ENCODE measurements at regions not wholly inside any gene's neighbourhood (a gene's known extent, or its start where the extent isn't known, plus 50 kb on each side); places are given as distances from the start of the nearest gene placed in this dataset.

DNA sequence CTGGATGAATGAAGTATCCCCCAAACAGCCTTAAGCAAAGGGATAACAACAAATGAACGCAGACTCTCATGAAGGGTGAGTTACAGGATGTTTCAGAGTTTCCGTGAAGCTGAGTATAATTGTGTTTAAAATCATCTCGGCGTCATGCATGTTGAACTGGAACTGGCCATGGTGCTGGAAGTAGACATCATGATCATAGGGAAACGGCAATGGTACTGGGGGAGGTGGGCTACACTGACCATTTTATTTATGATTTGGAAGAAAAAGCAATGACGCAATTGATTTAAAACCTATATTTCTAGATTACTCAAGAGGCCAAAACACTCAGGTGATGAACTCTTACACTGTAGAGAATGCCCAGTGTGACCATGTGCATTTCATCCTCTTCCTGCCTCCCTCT, 387.9 kb upstream of the MYT1L start:
- TF ChIP-seq, protein P1, sequence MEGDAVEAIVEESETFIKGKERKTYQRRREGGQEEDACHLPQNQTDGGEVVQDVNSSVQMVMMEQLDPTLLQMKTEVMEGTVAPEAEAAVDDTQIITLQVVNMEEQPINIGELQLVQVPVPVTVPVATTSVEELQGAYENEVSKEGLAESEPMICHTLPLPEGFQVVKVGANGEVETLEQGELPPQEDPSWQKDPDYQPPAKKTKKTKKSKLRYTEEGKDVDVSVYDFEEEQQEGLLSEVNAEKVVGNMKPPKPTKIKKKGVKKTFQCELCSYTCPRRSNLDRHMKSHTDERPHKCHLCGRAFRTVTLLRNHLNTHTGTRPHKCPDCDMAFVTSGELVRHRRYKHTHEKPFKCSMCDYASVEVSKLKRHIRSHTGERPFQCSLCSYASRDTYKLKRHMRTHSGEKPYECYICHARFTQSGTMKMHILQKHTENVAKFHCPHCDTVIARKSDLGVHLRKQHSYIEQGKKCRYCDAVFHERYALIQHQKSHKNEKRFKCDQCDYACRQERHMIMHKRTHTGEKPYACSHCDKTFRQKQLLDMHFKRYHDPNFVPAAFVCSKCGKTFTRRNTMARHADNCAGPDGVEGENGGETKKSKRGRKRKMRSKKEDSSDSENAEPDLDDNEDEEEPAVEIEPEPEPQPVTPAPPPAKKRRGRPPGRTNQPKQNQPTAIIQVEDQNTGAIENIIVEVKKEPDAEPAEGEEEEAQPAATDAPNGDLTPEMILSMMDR (conservative IDR thresholded peaks at IDR 0.05; ENCODE audit: low read length): no peak
- DNase-seq (ENCODE audit: low read depth): no peak
- no peak overlapping the region for H3K4me3 ChIP-seq (ENCODE audit: low read length)

GRCh38 chr2:2717406-2717805, 386.3 kb upstream of the MYT1L start:
- H3K4me3 ChIP-seq (ENCODE audit: low read length): no peak overlapping the region
- TF ChIP-seq, protein P1 (conservative IDR thresholded peaks at IDR 0.05; ENCODE audit: low read length): no peak
- DNase-seq (ENCODE audit: low read depth): no peak

DNA sequence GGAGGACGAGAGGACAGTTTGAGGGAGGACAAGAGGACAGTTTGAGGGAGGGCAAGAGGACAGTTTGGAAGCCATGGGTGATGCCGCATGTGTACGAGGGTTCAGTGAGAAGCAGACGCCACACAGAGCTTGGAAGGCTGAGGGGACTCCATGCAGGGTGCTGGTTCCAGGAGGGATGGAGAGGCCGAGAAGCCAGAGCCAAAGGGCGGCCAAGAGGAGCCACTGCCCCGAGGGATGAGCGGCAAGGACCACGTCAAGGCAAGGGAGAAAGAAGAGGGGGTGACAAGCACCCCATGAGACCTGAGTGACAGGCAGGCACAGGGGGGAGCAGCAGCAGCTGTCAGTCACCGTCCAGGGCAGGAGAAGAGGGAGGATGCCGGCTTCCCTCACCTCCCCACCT, 385.7 kb upstream of the MYT1L start:
- DNase-seq (ENCODE audit: low read depth): no peak
- H3K4me3 ChIP-seq (ENCODE audit: low read length): no peak overlapping the region

DNA sequence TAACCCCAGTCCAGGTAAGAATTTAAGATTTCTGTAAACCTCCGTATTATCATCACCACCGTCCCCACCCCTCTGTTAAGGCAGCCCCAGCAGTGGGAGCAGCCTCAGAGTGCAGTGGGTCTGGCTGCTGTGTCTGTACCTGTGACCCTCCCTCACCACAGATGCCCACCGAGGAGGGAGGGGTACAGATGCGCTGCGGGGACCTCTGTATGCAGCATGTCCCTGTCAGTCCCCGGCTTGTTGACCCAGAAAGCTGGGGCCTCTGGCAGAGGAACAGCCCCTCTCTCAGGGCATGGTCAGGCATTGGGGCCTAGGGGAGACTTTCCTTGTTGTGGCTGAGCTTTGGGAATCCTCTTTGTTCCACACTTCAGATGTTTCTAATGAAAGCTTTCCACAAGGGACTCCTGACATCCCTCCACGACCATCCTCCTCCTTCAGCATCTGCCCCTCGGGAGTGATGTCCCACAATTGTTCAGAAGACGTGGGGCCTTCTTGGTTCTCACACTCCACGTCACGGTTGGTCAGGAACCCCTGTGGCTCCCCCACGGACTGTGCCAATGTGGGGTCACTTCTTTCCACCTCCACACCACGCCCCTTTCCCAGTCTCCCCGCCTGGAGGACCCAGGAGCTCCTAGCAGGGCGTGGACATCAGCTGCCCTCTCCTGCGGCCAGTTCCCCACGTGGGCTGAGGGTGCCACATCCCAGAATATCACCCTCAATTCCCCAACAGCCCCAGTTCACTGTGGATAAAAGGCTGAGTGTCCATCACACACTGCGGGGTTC, 384.2 kb upstream of the MYT1L start:
- DNase-seq (ENCODE audit: low read depth): no peak
- H3K4me3 ChIP-seq (ENCODE audit: low read length): no peak overlapping the region
- TF ChIP-seq, protein P1 (conservative IDR thresholded peaks at IDR 0.05; ENCODE audit: low read length): no peak

More for the DNA sequence above, 385.7 kb upstream of the MYT1L start:
- TF ChIP-seq, protein P1 (conservative IDR thresholded peaks at IDR 0.05; ENCODE audit: low read length): no peak

- DNase-seq (ENCODE audit: low read depth): no peak
- no peak overlapping the region for H3K4me3 ChIP-seq (ENCODE audit: low read length)
- TF ChIP-seq, protein P1 (conservative IDR thresholded peaks at IDR 0.05; ENCODE audit: low read length): no peak
Observed at GRCh38 chr2:2714408-2714807, 383.3 kb upstream of the MYT1L start.

DNA sequence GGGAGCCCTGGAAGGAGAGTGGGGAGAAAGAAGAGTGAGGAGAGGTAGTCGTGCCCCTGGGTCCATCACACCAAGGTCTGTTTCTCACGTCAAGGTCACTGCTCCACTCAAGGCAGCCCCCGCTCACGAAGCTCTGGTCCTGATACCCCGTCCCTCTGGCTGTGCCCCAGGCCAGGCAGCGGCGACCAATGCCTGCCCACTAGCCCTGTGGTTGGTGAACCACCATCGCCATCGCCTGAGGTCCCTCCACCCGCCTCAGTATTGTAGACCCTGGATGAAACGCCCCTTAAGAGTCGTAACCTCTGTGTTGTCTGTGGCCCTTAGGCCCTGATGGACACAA, 378.3 kb upstream of the MYT1L start:
- DNase-seq (ENCODE audit: low read depth): no peak
- H3K4me3 ChIP-seq (ENCODE audit: low read length): no peak overlapping the region
- TF ChIP-seq, protein P1 (conservative IDR thresholded peaks at IDR 0.05; ENCODE audit: low read length): no peak

All from AG10803 (cell line).